Panc1 (cell line): ENCODE measurements at regions not wholly inside any gene's neighbourhood (a gene's known extent, or its start where the extent isn't known, plus 50 kb on each side); places are given as distances from the start of the nearest gene placed in this dataset.

Experiments
- CTCF ChIP-seq: fragments of 450-650 bp; IDR thresholded peaks from 2 replicates; pipeline ENCODE4 v1.5.1; 2017; ENCODE audit warnings: mild to moderate bottlenecking
- REST ChIP-seq, 2 experiments: IDR thresholded peaks; 2 replicates each; pipeline ENCODE4 v1.6.1; 2011 to 2012; ENCODE audit warnings: low read depth in 2 of 2, control low read depth in 1 of 2, low read length in 1 of 2, mild to moderate bottlenecking in 1 of 2, moderate library complexity in 1 of 2; ENCODE audit not compliant: insufficient read depth in 1 of 2
- TCF7L2 ChIP-seq: IDR thresholded peaks from 2 replicates; pipeline ENCODE4 v1.6.1; 2011; ENCODE audit warnings: mild to moderate bottlenecking, low read depth, low read length, inconsistent platforms

- no peak for TF ChIP-seq CTCF
- TF ChIP-seq TCF7L2, result peak; percentile 46; the same call in 1 of the 2 replicates
- TF ChIP-seq REST (IDR thresholded peaks at IDR 0.05; ENCODE audit: insufficient read depth in 1 of 2, low read depth in 2 of 2, low read length in 1 of 2), result no peak
These were observed 81.4 kb upstream of the PKDCC start for GRCh38 chr2:41966431-41966893.
